ENCODE measurements at regions not wholly inside any gene's neighbourhood (a gene's known extent, or its start where the extent isn't known, plus 50 kb on each side); places are given as distances from the start of the nearest gene placed in this dataset.

GRCh38 chr10:124244256-124244877 lies 151.0 kb upstream of the CHST15 start:
- Histone ChIP-seq H4K91ac (ENCODE audit: low read depth, low read length) (no peak overlapping the region), H3K4me1 (ENCODE audit: control insufficient read depth in 1 of 2, insufficient read depth in 2 of 2, low read length in 2 of 2) (no peaks in the 10 kb centered on the region), H3K27me3 (ENCODE audit: insufficient read depth, low read length) (no peaks in the 10 kb centered on the region), H2AK5ac (ENCODE audit: low read length) (no peak overlapping the region), H3K79me2 (ENCODE audit: control insufficient read depth, insufficient read depth, low read length, poor library complexity) (no peaks in the 10 kb centered on the region), H4K8ac (ENCODE audit: low read depth, low read length) (no peak overlapping the region), H3K4ac (ENCODE audit: low read depth, low read length) (no peak overlapping the region), H3K9ac (ENCODE audit: low read length) (no peak overlapping the region), H3K14ac (ENCODE audit: low read length) (no peak overlapping the region), H2BK12ac (ENCODE audit: low read length) (no peak overlapping the region), H2BK120ac (ENCODE audit: insufficient read depth, low read length, poor library complexity) (no peak overlapping the region), H3K4me3 (ENCODE audit: low read depth, low read length) (no peak overlapping the region), H3K36me3 (ENCODE audit: control insufficient read depth in 1 of 2, insufficient read depth in 2 of 2, low read length in 2 of 2) (no peaks in the 10 kb centered on the region), H4K12ac (ENCODE audit: low read depth, low read length) (no peak overlapping the region), H2AFZ (ENCODE audit: insufficient read depth, low read length, poor library complexity) (no peak overlapping the region), H3K79me1 (ENCODE audit: low read length) (no peaks in the 10 kb centered on the region), H3K9me3 (ENCODE audit: insufficient read depth, low read depth, low read length) (peaks cover 1% of the 10 kb centered on the region), H3K27ac (ENCODE audit: low read depth, low read length) (no peak overlapping the region), H2BK5ac (ENCODE audit: low read depth, low read length, poor library complexity) (no peak overlapping the region), H3K18ac (ENCODE audit: low read length) (no peak overlapping the region), H3K4me2 (ENCODE audit: low read length) (no peak overlapping the region), H3K23ac (ENCODE audit: low read length) (no peak overlapping the region)
- no CpG with 5 or more reads among the region's 20 CpGs for WGBS (ENCODE audit: extremely low coverage, insufficient coverage, insufficient read length)
- no peak for DNase-seq

DNA sequence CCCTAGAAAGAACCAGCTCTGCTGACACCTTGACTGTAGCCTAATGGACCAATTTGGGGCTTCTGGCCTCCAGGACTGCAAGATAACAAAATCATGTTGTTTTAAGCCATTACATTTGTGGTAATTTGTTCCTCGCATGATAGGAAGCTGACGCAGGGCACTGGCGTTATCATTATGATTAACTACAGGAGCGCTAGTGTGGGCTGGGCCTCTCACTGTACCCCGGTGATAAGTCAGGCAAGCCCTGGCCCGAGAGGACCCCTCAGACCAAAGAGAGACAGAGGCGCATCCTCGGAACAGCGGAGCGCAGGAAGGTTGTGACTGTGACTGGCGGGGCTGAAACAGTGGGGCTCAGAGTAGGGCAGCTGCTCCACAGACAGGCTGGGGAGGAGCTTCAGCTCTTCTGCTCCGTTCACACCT lies 150.3 kb upstream of the CHST15 start:
- WGBS (ENCODE audit: extremely low coverage, insufficient coverage, insufficient read length), result no CpG with 5 or more reads among the region's 12 CpGs

GRCh38 chr10:124242791-124243190 lies 149.4 kb upstream of the CHST15 start:
- no peaks in the 10 kb centered on the region for H3K36me3 ChIP-seq (ENCODE audit: control insufficient read depth in 1 of 2, insufficient read depth in 2 of 2, low read length in 2 of 2)
- H3K14ac ChIP-seq (ENCODE audit: low read length), result no peak overlapping the region
- no peak overlapping the region for H3K27ac ChIP-seq (ENCODE audit: low read depth, low read length)
- no peak overlapping the region for H2BK120ac ChIP-seq (ENCODE audit: insufficient read depth, low read length, poor library complexity)
- H3K9ac ChIP-seq (ENCODE audit: low read length), result no peak overlapping the region
- no peak overlapping the region for H3K23ac ChIP-seq (ENCODE audit: low read length)
- no peak overlapping the region for H3K4me3 ChIP-seq (ENCODE audit: low read depth, low read length)
- no peak for DNase-seq
- H3K79me1 ChIP-seq (ENCODE audit: low read length), result no peaks in the 10 kb centered on the region
- H2BK5ac ChIP-seq (ENCODE audit: low read depth, low read length, poor library complexity), result no peak overlapping the region
- no peaks in the 10 kb centered on the region for H3K4me1 ChIP-seq (ENCODE audit: control insufficient read depth in 1 of 2, insufficient read depth in 2 of 2, low read length in 2 of 2)
- H3K9me3 ChIP-seq (ENCODE audit: insufficient read depth, low read depth, low read length), result peaks cover 1% of the 10 kb centered on the region
- no peak overlapping the region for H2AK5ac ChIP-seq (ENCODE audit: low read length)
- no peak overlapping the region for H3K4me2 ChIP-seq (ENCODE audit: low read length)
- H3K18ac ChIP-seq (ENCODE audit: low read length), result no peak overlapping the region
- H4K91ac ChIP-seq (ENCODE audit: low read depth, low read length), result no peak overlapping the region
- no peak overlapping the region for H3K4ac ChIP-seq (ENCODE audit: low read depth, low read length)
- H3K27me3 ChIP-seq (ENCODE audit: insufficient read depth, low read length), result no peaks in the 10 kb centered on the region
- no peaks in the 10 kb centered on the region for H3K79me2 ChIP-seq (ENCODE audit: control insufficient read depth, insufficient read depth, low read length, poor library complexity)
- H2AFZ ChIP-seq (ENCODE audit: insufficient read depth, low read length, poor library complexity), result no peak overlapping the region
- WGBS (ENCODE audit: extremely low coverage, insufficient coverage, insufficient read length), result no CpG with 5 or more reads among the region's 8 CpGs
- H4K12ac ChIP-seq (ENCODE audit: low read depth, low read length), result no peak overlapping the region
- H4K8ac ChIP-seq (ENCODE audit: low read depth, low read length), result no peak overlapping the region
- H2BK12ac ChIP-seq (ENCODE audit: low read length), result no peak overlapping the region

More for the DNA sequence above, 150.3 kb upstream of the CHST15 start:
- Histone ChIP-seq H3K4me2 (ENCODE audit: low read length) (no peak overlapping the region), H3K4me1 (ENCODE audit: control insufficient read depth in 1 of 2, insufficient read depth in 2 of 2, low read length in 2 of 2) (no peaks in the 10 kb centered on the region), H3K27ac (ENCODE audit: low read depth, low read length) (no peak overlapping the region), H2AK5ac (ENCODE audit: low read length) (no peak overlapping the region), H2BK120ac (ENCODE audit: insufficient read depth, low read length, poor library complexity) (no peak overlapping the region), H3K36me3 (ENCODE audit: control insufficient read depth in 1 of 2, insufficient read depth in 2 of 2, low read length in 2 of 2) (no peaks in the 10 kb centered on the region), H4K12ac (ENCODE audit: low read depth, low read length) (no peak overlapping the region), H3K27me3 (ENCODE audit: insufficient read depth, low read length) (no peaks in the 10 kb centered on the region), H3K23ac (ENCODE audit: low read length) (no peak overlapping the region), H3K14ac (ENCODE audit: low read length) (no peak overlapping the region), H2AFZ (ENCODE audit: insufficient read depth, low read length, poor library complexity) (no peak overlapping the region), H3K79me2 (ENCODE audit: control insufficient read depth, insufficient read depth, low read length, poor library complexity) (no peaks in the 10 kb centered on the region), H3K79me1 (ENCODE audit: low read length) (no peaks in the 10 kb centered on the region), H4K91ac (ENCODE audit: low read depth, low read length) (no peak overlapping the region), H2BK12ac (ENCODE audit: low read length) (no peak overlapping the region), H2BK5ac (ENCODE audit: low read depth, low read length, poor library complexity) (no peak overlapping the region), H3K9ac (ENCODE audit: low read length) (no peak overlapping the region), H4K8ac (ENCODE audit: low read depth, low read length) (no peak overlapping the region), H3K4ac (ENCODE audit: low read depth, low read length) (no peak overlapping the region), H3K4me3 (ENCODE audit: low read depth, low read length) (no peak overlapping the region), H3K18ac (ENCODE audit: low read length) (no peak overlapping the region), H3K9me3 (ENCODE audit: insufficient read depth, low read depth, low read length) (peaks cover 1% of the 10 kb centered on the region)
- no peak for DNase-seq

DNA sequence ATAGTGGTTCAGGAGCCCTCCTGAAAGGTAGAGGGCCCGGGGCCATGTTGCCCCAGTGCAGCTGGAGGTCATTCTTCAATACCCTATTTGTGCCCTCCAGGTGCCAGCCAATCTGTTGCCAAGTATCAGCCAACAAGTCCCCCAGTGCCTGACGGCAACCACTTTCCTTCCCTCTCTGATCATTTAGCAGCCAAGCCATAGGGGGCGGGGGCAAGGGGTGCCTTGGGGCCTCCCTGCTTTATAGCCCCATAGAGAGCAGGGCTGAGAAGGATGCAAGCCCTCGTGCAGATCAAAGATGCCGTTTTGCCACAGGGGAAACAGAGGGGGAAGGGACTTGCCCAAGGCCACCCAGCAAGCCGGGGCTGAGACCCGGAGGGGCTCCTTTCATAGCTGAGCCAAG lies 149.0 kb upstream of the CHST15 start:
- H3K27me3 ChIP-seq (ENCODE audit: insufficient read depth, low read length), result no peaks in the 10 kb centered on the region
- no peak overlapping the region for H3K9ac ChIP-seq (ENCODE audit: low read length)
- no peak overlapping the region for H2AK5ac ChIP-seq (ENCODE audit: low read length)
- no peak overlapping the region for H2BK12ac ChIP-seq (ENCODE audit: low read length)
- no peak overlapping the region for H3K18ac ChIP-seq (ENCODE audit: low read length)
- no peaks in the 10 kb centered on the region for H3K79me2 ChIP-seq (ENCODE audit: control insufficient read depth, insufficient read depth, low read length, poor library complexity)
- H4K8ac ChIP-seq (ENCODE audit: low read depth, low read length), result no peak overlapping the region
- no peaks in the 10 kb centered on the region for H3K79me1 ChIP-seq (ENCODE audit: low read length)
- peaks cover 1% of the 10 kb centered on the region for H3K9me3 ChIP-seq (ENCODE audit: insufficient read depth, low read depth, low read length)
- H3K4me1 ChIP-seq (ENCODE audit: control insufficient read depth in 1 of 2, insufficient read depth in 2 of 2, low read length in 2 of 2), result no peaks in the 10 kb centered on the region
- no peak overlapping the region for H3K4me3 ChIP-seq (ENCODE audit: low read depth, low read length)
- no peak overlapping the region for H2BK5ac ChIP-seq (ENCODE audit: low read depth, low read length, poor library complexity)
- H2BK120ac ChIP-seq (ENCODE audit: insufficient read depth, low read length, poor library complexity), result no peak overlapping the region
- DNase-seq, result no peak
- H3K14ac ChIP-seq (ENCODE audit: low read length), result no peak overlapping the region
- H4K91ac ChIP-seq (ENCODE audit: low read depth, low read length), result no peak overlapping the region
- no peak overlapping the region for H3K27ac ChIP-seq (ENCODE audit: low read depth, low read length)
- H2AFZ ChIP-seq (ENCODE audit: insufficient read depth, low read length, poor library complexity), result no peak overlapping the region
- no peak overlapping the region for H4K12ac ChIP-seq (ENCODE audit: low read depth, low read length)
- no CpG with 5 or more reads among the region's 7 CpGs for WGBS (ENCODE audit: extremely low coverage, insufficient coverage, insufficient read length)
- H3K36me3 ChIP-seq (ENCODE audit: control insufficient read depth in 1 of 2, insufficient read depth in 2 of 2, low read length in 2 of 2), result no peaks in the 10 kb centered on the region
- no peak overlapping the region for H3K23ac ChIP-seq (ENCODE audit: low read length)
- H3K4ac ChIP-seq (ENCODE audit: low read depth, low read length), result no peak overlapping the region
- H3K4me2 ChIP-seq (ENCODE audit: low read length), result no peak overlapping the region
